Endodermal cell (in vitro differentiated cells): ENCODE measurements at regions not wholly inside any gene's neighbourhood (a gene's known extent, or its start where the extent isn't known, plus 50 kb on each side); places are given as distances from the start of the nearest gene placed in this dataset.

Experiments
- DNase-seq: peaks from one replicate; pipeline ENCODE4 v3.0.0-alpha.2; 2017
- H3K27ac ChIP-seq: 2 replicates; pipeline ENCODE4 v1.5.1; 2013; ENCODE audit warnings: mild to moderate bottlenecking, low read depth, low read length, moderate library complexity
- H3K27me3 ChIP-seq: 2 replicates; pipeline ENCODE4 v1.6.1; 2013; ENCODE audit warnings: mild to moderate bottlenecking, low read length, moderate library complexity; ENCODE audit not compliant: insufficient read depth, control insufficient read depth, poor library complexity, severe bottlenecking
- H3K36me3 ChIP-seq: 2 replicates; pipeline ENCODE4 v1.7.0; 2013; ENCODE audit warnings: mild to moderate bottlenecking, low read length, moderate library complexity; ENCODE audit not compliant: control insufficient read depth, insufficient read depth
- H3K4me1 ChIP-seq: one replicate; pipeline ENCODE4 v1.7.0; 2013; ENCODE audit warnings: low read length; ENCODE audit not compliant: control insufficient read depth, insufficient read depth
- H3K4me3 ChIP-seq: 2 replicates; pipeline ENCODE4 v1.5.1; 2013; ENCODE audit warnings: mild to moderate bottlenecking, low read length, moderate library complexity
- H3K9ac ChIP-seq: 2 replicates; pipeline ENCODE4 v1.6.1; 2013; ENCODE audit warnings: mild to moderate bottlenecking, low read length, moderate library complexity; ENCODE audit not compliant: poor library complexity, severe bottlenecking; ENCODE audit errors: extremely low read depth
- H3K9me3 ChIP-seq: 2 replicates; pipeline ENCODE4 v1.6.1; 2013; ENCODE audit warnings: mild to moderate bottlenecking, low read length, moderate library complexity; ENCODE audit not compliant: control insufficient read depth
- H3K27ac Mint-ChIP-seq: 2 replicates; pipeline ENCODE4 v1.8.0; 2020; ENCODE audit warnings: mixed read lengths
- H3K27me3 Mint-ChIP-seq: 2 replicates; pipeline ENCODE4 v1.8.0; 2021; ENCODE audit warnings: mild to moderate bottlenecking, mixed read lengths; ENCODE audit not compliant: insufficient read depth
- H3K36me3 Mint-ChIP-seq: 2 replicates; pipeline ENCODE4 v1.8.0; 2020; ENCODE audit warnings: low read depth, mixed read lengths
- H3K4me1 Mint-ChIP-seq: 2 replicates; pipeline ENCODE4 v1.8.0; 2020; ENCODE audit warnings: mixed read lengths
- H3K4me3 Mint-ChIP-seq: 2 replicates; pipeline ENCODE4 v1.8.0; 2020; ENCODE audit warnings: mild to moderate bottlenecking, moderate library complexity, mixed read lengths
- H3K9me3 Mint-ChIP-seq: 2 replicates; pipeline ENCODE4 v1.8.0; 2020; ENCODE audit warnings: mild to moderate bottlenecking, mixed read lengths
- CTCF ChIP-seq: fragments of 200-600 bp; sonication (generic); conservative IDR thresholded peaks from 2 replicates; pipeline ENCODE4 v1.5.0; 2021; ENCODE audit warnings: antibody characterized with exemption, mild to moderate bottlenecking
- WGBS, 2 experiments: methylation state at CpG; one replicate each; pipeline versions ENCODE4 v1.1.5 to v1.1.7; 2013; ENCODE audit warnings: missing lambda C conversion rate in 2 of 2, mixed read lengths in 1 of 2; ENCODE audit not compliant: insufficient coverage in 1 of 2, insufficient read length in 1 of 2; 5-methylcytosine and 5-hydroxymethylcytosine counted together

DNA sequence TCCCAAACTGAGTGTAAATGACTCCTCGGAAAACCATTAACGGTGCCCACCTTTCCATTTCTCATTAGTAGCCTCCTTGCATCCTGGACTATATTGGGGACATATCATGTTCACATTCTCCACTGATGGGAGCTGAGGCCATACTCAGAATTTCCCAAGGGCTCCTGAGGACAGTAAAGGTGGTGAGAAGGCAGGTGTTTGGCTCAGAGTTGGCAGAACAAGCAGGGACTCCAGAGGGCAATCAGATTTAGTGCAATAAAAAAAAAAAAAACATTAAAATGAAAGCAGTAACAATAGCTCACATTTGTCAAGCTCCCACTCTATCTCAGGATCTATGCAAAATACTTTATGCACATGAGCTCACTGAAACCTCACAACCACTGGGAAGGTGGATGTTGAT is 401.4 kb downstream of the MAFB start:
- Histone ChIP-seq H3K27ac (no peak overlapping the region), H3K4me1 (peaks cover 16% of the 10 kb centered on the region), H3K36me3 (no peaks in the 10 kb centered on the region), H3K27me3 (no peaks in the 10 kb centered on the region), H3K9me3 (no peaks in the 10 kb centered on the region), H3K9ac (no peak overlapping the region), H3K4me3 (no peak overlapping the region)
- H3K27me3 Mint-ChIP-seq, result no peaks in the 10 kb centered on the region
- no peak overlapping the region for H3K27ac Mint-ChIP-seq
- H3K36me3 Mint-ChIP-seq, result no peaks in the 10 kb centered on the region
- peaks cover 26% of the 10 kb centered on the region for H3K4me1 Mint-ChIP-seq
- TF ChIP-seq CTCF, result no peak
- no peak overlapping the region for H3K4me3 Mint-ChIP-seq
- DNase-seq, result no peak
- 93% methylated on average over 2 of the region's 2 CpGs; no CpG with 5 or more reads in 1 of the 2 experiments for WGBS, 2 experiments
- H3K9me3 Mint-ChIP-seq, result no peaks in the 10 kb centered on the region

DNA sequence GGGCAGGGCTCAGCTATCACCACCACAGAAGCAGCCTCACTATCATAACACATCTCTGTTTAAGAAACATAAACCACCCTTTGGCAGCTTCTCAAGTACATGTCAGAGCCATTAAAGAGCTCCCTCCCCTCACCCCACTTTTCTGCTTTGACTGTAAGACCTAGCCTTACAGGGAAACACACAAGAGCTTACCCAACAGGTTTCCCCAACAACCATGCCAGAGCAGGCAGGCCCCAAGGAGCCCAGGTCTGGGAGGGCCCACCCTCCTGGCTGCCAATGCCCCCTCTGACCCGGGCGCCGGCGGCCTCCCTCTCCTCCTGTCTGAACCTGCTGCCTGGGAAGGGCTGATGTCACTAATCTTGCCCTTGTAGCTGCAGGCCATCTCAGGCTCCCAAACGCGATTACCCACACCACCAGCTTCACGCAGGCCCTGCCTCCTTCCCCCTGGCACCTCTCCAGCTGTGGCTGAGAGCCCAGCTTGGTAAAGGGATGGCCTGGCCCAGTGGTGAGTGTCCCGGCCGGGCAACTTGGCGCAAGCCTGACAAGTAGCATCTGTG is 402.0 kb downstream of the MAFB start:
- Histone ChIP-seq H3K4me3 (no peak overlapping the region), H3K9me3 (no peaks in the 10 kb centered on the region), H3K36me3 (no peaks in the 10 kb centered on the region), H3K27me3 (no peaks in the 10 kb centered on the region), H3K4me1 (peaks cover 16% of the 10 kb centered on the region), H3K27ac (no peak overlapping the region), H3K9ac (no peak overlapping the region)
- no peak overlapping the region for H3K27ac Mint-ChIP-seq
- no peaks in the 10 kb centered on the region for H3K27me3 Mint-ChIP-seq
- no peak for DNase-seq
- no peaks in the 10 kb centered on the region for H3K36me3 Mint-ChIP-seq
- WGBS, 2 experiments, result 92 to 94% methylated on average over 10 of the region's 10 CpGs
- H3K4me3 Mint-ChIP-seq, result no peak overlapping the region
- no peaks in the 10 kb centered on the region for H3K9me3 Mint-ChIP-seq
- no peak for TF ChIP-seq CTCF
- peaks cover 26% of the 10 kb centered on the region for H3K4me1 Mint-ChIP-seq

- Histone ChIP-seq H3K4me1 (peaks cover 12% of the 10 kb centered on the region), H3K9ac (no peak overlapping the region), H3K27ac (no peak overlapping the region), H3K27me3 (no peaks in the 10 kb centered on the region), H3K36me3 (no peaks in the 10 kb centered on the region), H3K9me3 (no peaks in the 10 kb centered on the region), H3K4me3 (no peak overlapping the region)
- TF ChIP-seq CTCF, result no peak
- WGBS, 2 experiments, result 85 to 100% methylated on average over 2 of the region's 2 CpGs
- no peak overlapping the region for H3K27ac Mint-ChIP-seq
- H3K4me3 Mint-ChIP-seq, result no peak overlapping the region
- H3K27me3 Mint-ChIP-seq, result no peaks in the 10 kb centered on the region
- H3K36me3 Mint-ChIP-seq, result no peaks in the 10 kb centered on the region
- no peaks in the 10 kb centered on the region for H3K9me3 Mint-ChIP-seq
- H3K4me1 Mint-ChIP-seq, result peaks cover 38% of the 10 kb centered on the region
- no peak for DNase-seq
Measured at GRCh38 chr20:40284611-40285010, 404.4 kb downstream of the MAFB start.
